NCI-H2029 (cell line): ENCODE measurements at regions not wholly inside any gene's neighbourhood (a gene's known extent, or its start where the extent isn't known, plus 50 kb on each side); places are given as distances from the start of the nearest gene placed in this dataset.

Experiments
- DNase-seq: peaks from one replicate; lab custom pipeline; 2025; lab: John Stamatoyannopoulos, UW

DNA sequence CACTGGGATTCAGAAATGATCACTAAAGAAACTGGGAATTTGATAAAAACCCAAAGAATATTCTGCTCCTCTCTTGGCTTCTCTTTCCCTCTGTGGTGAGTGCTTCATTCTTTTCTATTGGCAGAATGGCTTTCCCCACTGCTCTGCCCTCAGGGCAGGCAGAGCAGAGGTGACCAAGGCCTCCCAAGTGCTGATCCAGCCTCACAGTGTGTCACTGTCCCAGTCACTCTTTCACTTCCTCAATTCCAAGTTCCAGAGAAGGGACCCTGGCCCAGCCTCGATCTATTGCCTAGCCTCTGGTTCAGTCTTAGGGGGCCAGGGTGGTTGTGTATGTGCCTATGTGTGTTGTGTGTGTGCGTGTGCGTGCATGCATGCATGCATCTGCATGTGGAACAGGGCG lies 180.6 kb upstream of the TMTC4 start:
- DNase-seq: no peak

DNA sequence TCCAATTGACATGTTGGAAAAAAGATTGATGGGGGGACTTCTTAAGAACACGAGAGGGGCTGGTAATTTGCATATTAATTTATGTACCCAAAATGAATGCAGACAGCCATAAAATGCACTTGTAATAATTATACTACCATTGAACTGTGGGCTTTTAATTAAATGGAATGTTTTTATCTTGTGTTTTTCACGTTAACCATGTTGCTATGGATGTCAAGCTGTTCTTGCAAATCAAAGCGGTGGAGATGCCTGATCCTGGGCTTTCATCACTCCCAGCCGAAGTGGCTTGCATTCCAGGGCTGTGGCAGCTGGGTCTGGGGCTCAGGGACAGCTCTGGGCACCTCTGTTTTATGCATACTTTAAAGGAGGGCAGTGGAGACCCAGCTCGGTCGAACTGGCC lies 179.4 kb upstream of the TMTC4 start:
- no peak for DNase-seq

DNA sequence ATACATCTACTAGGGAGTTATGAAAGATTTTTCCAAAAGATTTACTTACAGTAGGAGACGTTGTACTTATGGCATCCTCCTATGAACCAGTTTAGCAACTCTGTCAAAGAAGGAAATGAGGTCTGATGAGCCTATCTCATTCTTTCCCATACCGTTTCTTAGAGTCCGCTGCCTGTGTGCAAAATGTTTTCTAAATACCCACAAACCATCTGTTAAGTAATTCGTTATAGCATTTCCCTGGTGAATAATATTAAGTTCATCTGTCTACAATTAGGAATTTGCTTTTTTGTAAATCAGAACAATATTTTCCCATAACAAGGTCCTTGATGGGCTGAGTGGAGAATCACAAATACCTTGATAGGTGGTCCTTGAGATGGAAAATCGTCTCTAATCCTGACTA lies 178.8 kb upstream of the TMTC4 start:
- no peak for DNase-seq

DNA sequence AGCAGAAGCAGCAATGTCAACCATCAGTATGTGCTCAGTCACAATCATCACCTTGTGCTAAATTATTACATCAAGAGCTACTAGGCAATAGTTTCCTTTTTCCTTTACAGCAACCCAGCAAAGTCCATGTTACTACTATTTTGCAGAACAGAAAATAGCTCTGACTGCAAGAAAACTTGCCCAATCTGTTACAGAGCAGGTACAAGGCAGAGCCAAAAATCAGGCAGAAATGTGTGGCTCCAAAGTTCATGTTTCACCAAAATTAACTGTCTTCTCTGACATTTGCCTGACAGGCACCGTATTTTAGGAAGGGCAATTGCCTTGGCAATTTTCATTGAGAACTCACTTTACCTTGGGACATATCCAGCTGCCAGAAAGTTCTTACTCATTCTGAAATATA lies 177.6 kb upstream of the TMTC4 start:
- no peak for DNase-seq

DNA sequence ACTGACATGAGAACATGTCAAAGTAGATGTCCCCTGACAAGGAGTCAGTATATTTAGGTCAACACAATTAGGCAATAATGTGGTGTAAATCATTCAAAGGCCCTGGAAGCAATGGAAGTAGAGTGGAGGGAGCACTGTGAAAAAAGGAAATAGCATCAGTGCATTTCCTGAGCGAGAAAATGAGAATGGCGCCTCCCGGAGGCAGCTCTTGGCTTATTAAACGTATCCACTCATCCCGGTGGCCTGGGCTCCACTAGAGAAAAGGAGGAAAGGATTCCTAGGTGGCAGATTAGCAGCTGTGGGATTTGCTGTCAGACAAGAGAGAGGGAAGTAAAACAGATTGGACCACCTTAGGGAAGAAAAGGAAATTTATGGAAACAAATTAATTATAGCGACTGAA lies 173.7 kb upstream of the TMTC4 start:
- DNase-seq: no peak

DNA sequence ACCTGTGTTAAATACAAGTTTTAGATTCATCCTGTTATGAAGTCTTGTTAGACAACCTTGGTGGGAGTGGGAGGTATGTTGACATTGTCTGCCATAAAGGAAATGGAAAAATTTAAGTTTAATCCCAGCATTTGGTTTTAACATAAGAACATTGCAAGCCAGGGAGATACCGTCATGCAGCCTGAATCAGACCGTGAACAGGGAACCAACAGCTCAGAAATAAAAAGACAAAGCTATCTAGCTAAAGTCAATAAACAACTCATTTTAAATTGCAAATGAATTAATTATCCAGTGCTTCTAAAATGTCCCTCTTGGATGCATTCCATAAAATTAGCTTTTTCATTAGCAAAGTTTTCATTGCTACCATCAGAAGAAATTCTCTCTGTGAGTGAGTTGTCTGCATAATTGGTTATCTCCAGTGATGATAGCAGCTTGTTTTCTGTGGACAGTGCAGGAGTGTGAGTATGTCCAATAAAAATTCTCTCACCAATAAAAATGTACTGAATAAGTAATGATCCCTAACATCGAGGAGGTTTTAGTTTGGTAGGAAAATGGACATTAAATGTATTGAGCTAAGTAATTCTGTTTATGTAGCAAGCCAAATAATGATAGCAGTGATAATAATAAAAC lies 170.6 kb upstream of the TMTC4 start:
- DNase-seq: no peak

DNA sequence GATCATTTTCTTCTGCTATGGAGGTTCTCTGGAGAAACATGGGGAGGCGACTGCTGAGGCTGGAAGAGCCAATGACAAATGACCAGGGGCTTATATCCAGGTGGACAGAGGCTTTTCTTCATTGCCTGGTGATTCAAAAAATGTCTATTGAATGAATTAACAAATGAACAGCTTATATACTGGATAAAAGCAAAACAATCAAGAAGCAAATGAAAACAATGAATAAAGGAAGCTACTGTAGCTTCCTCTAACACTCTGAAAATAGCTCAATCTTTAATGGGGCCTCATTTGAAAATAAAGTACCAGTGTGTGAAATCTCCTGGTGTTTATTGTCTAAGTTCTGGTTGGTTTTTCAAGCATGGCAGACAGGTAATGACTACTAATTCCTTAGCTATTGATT lies 167.5 kb upstream of the TMTC4 start:
- DNase-seq: no peak

DNA sequence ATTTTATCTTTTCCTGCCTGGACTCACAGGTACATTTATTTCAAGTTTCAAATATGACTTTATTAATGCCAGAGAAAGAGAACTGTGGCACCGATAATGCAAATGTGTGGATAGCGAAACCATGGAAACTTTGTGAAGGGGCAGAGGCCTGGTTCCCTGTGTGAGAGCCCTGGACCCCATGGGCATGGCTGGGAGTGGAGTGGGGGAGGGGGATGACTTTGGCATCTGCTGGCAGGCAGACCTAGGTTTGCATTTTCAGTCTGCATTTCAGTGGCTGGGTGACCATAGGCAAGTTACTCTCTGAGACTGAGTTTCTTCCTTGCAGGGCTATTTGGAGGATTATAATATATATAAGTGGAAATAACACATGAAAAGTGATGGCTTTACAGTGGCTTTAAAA lies 163.8 kb upstream of the TMTC4 start:
- no peak for DNase-seq

DNA sequence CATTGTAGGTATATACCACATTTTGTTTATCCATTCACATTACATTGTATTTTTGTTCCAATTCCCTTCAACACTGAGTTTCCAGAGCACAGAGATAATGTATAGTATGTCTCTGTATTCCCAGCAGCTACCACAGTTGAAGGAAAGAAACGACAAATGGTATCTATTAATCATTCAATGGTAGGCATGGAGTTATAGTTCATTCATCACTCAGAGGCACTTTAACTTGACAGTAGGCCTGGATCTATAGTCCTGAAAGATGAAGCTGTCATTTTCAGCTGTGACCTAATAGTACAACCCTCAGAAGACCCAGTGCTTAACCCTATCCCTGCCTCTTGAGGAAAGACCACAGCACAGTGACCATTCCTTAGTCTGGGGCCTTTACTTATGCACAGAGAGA lies 163.0 kb upstream of the TMTC4 start:
- no peak for DNase-seq

DNA sequence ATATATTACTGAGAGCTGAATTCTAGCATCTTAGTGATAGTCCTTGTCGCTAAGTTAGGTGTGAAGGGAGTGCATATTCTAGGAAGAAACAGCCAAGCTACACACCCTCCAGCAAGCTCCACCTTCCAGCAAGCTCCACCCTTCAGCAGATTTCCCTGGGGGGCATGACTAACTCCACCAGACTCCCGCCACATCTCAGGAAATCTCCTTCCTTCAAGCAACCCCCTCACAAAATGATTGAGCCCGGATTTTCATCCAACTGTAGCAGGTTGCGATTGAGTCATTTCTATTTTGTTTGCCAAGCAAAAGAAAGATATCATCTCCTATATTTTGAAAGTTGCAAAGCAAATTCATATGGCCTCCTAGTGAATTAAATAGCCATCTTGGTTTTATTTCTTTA lies 162.1 kb upstream of the TMTC4 start:
- DNase-seq: no peak

DNA sequence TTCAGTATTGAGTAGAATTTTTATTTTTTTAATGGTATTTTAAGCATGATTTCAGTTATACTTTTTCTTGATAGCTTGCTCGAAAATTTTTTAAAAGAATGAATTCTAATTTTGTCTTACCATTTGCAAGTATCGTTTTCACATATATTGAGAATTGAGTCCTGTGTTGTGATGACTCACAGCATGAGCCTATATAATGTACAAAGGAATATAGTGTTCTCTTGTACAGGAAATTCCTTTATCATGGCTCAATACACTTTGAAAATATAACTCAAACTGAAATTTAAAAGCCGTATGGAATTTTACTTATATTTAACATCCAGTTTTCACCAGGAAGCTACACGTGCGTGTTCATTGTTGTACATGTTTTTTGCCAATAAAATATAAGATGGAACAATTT lies 161.1 kb upstream of the TMTC4 start:
- no peak for DNase-seq

DNA sequence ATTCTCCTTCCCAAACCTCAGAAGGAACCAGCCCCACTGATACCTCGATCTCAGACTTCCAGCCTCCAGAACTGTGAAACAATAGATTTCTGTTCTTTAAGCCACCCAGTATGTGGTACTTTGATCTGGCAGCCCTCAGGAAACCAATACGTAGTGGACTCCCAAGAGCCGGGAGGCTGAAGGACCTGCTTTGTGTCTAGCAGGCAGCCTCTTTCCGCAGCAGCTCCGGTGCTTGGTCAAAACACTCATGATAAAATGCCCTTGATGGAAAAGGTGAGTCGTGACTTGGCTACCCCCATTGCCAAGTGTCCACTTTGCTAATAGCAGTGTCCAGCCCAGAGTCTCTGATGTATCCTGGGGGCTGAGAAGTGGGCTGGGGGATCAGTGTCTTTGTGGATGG lies 158.8 kb upstream of the TMTC4 start:
- no peak for DNase-seq

DNA sequence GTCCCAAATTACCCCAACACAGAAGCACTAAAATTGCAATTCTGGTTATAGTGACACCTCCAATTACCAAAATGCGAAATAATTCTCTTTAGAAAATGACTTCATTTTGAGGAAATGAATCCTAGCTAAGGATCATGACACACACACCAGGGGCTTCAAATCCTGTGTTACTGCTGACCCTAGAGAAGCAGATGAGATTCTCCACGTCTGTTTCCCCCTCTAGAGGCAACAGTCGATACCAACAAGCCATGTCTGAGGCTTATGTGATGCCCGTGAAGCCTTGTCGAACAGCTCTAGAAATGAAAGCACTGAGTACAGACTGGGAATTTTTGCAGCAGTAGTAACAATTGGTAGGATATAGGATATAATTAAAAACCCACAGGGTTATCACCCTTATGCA lies 153.6 kb upstream of the TMTC4 start:
- no peak for DNase-seq

DNA sequence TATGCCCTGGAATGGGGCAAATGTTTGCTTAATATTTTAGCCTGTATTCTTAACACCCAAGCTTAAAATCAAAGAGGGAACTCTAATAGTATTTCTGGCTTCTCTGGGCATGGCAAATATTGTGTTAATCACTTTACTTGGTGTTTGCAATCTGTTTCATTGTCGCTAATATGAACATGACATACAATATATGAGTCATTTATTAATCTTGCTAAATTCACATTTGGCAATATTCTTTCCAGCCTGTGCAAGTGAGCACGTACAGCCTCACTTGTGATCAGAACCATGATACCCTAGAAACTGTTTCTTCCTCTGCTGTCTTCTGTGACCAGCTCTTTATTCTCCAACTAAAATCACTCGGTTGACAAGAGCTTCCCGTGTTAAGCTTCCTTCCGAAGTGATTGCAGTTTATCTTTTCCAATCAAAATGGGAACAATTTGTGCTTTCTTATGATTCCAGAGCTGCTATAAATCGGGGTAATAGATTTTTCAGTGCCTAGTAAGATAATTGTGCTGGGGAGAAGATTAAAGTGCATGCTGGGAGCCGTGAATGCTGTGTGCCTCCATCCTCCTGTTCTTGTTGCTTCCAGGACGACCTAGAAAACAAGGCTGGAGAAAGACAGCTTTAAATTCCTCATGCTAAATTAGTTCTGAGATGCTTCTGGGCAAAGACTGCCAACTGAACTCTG lies 153.0 kb upstream of the TMTC4 start:
- DNase-seq: no peak

DNA sequence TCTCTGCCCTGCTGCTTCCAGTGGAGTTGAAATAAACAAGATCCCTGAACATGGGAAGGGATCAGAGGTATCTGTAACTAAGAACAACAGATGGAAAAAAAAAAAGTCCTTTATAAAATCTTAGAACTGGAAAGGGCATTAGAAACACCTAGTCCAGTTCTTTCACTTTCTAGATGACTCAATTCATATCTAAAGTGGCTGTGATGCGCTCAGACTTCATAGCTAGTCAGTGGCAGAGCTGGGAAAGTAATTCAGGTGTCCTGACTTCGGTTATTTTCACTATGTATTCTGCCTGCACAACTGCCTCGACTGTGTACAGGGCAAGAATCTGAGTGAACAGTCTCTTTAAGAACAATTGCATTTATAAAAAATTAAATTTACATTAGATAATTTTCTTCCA lies 151.8 kb upstream of the TMTC4 start:
- no peak for DNase-seq

DNA sequence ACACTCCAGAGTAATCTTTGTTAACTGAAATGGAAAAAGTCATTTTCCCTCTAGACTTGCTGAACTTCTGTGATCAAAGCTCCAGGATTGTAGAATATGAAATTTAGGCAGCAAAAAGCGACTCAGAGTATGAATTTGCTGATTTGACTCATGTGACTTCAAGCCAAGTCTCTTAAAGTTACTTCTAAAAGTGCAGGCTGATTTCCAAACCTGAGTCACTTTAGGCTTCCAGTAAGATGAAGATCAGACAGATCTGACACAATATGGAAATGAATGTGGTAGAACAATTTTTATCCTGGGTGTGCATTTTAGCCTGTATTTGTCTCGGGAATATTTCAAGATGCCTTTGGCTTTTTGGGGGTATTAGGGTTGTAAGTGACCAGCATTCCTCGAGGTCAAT lies 151.0 kb upstream of the TMTC4 start:
- no peak for DNase-seq

DNA sequence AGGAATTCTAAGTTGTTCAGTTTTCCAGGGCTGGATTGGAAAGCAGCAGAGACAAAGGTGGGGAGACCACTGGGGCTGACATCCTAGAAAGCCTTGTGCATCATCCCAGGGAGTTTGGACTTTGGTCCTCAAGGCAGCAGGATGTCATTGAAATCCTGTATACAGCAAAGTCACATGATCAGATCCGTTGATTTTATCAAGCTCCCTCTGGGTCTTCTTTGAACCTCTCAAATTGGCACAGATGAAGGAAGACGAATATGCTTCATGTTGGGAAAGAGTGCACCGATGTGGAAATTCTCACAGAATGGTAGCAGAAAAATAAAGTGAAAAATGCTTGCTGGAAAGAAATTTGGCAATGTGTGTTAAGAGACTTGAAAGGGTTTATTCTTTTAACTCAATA lies 149.8 kb upstream of the TMTC4 start:
- no peak for DNase-seq

DNA sequence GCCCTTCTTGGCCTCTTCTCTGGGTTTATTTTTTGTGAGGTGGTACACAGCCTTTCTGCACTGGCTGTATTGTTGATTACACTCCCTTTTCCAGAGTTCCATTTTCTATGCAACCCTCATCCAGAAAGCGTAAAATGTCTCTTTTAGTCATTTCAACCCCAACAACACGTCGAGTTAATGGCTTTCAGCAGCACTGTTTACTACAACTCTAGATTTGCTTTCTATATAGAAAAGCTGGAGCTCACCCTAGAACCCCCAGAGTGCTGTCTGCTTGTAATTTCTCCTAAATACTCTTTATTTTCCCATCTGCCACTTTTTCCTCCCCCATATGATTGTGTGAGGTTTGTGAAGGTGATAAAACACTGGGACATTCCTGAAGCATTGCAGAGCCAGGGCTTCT lies 148.9 kb upstream of the TMTC4 start:
- DNase-seq: no peak

DNA sequence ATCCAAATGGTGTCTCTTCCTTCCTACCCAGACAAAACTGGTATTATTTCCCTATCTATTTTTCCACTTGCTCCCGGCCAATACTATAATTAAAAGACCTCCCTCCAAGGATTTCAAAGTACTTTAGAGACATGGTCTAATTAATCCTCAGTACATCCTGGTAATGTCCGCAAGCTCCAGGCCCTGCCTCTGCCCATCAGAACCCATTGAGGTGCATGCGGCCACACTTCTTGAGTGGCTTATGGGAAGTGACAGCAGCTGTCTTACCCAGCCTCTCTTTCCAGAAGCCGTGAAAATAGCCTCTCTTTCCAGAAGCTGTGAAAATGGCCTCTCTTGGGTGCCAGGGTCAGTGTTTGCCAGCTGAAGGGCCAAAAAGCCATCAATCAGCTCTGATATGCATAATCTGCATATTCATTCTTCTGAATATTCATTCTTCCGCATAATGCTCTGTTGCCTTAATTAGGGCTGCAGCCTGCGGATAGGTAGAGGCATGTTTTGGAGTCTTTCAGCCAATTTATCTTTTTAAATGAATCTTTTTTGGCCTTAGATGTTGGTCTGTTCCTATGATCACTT lies 148.4 kb upstream of the TMTC4 start:
- DNase-seq: no peak

DNA sequence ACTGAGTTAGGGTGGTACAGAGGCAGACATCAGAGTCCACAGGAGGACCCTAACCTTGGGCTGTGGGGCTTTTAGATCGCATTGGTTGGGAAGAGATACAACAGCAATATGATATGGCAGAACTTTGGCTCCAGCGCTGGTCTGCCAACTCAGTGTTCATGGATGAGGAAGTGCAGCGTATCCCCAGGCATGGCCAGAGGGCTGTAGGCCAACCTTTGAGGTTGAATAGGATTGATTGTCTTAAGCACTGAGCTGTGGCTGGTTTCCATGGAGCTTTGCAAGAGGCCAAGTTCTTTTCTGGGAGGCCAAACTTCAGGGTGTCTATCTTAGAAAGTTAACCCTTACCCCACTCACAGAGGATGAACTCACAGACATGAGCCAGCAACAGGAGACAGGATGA lies 144.1 kb upstream of the TMTC4 start:
- DNase-seq: no peak

DNA sequence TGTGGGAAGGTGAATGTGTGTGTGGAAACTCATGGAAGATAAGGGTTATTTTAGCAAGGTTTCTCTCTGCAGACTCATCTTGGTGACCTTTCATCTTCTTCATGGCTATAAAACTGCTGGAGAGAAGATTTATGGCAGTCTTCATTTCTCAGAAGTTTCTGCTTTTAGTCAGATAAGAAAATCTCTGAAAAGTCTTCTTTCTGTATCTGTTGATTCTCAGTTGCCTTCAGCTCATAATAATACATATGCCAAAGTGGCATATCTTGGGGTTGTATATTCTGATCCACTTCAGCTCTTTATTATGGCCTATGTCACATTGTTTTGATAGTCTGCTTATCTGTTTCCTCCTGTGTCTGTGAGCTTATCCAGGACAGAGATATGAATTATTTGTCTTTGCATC lies 143.3 kb upstream of the TMTC4 start:
- no peak for DNase-seq

DNA sequence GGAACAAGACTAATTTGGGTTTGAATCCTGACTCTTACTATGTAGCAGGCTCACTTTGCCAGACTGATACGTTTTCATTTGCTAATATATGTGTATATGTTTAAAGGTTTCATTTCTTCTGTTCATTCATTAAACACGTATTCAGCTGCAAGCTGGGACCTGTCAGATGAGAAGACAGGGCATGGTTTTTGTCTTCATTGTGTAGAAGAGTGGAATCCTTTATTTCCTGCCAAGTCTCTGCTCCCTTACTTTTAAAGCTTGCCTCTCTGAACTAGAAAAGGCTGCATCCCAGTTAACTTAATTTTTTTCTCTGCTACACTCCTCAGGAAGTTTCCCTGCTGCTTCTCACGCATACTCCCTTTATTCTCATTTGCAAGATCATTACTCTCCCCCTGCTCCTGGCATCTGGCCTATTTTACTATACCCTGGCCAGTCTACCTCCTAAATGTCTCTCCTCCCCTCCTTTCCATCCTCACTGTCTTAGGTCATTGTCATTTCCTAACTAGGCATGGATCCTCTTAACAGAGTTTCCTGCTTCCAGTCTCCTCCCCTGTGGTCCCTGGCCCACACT lies 141.0 kb upstream of the TMTC4 start:
- no peak for DNase-seq

DNA sequence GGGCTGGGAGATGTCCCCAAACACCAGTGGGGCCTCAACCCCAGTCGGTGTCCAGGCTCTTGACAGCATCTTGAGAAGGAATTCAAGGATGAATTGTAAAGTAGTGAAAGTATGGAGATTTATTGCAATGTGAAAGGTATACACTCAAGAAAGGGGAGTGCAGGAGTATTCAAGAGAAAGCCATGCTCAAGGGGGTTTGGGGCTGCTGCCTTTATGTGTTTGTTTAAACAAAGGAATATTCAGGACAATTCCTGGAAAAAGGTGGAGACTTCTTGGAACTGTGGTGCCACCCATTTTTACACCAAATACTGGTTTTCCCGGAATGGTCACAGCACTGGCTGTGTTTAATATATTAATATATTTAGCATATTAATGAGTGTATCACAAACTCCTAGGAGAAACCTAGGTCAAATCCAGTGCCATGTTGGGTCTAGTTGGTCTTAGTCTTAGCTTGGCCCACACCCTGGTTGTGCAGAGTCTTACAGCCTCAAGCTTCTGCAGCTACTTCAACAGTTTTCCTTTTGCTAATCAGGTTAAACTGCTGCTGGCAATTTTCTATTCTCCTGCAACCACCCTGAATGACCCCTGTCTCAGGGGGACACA lies 138.5 kb upstream of the TMTC4 start:
- no peak for DNase-seq
